IMR-90 (cell line): ENCODE measurements at regions not wholly inside any gene's neighbourhood (a gene's known extent, or its start where the extent isn't known, plus 50 kb on each side); places are given as distances from the start of the nearest gene placed in this dataset.
A peak's percentile ranks its signal among the peaks of the same experiment; 100 is the strongest.

ENCODE experiments used
- ATAC-seq: fragments of 200-7000 bp; cut with Tn5 transposase; 2 replicates; pipeline ENCODE4 v1.9.1; 2020; ENCODE audit warnings: low read depth, mild to moderate bottlenecking, moderate library complexity
- BruUV-seq: library from RNA; stranded (reverse); fragments of 400-500 nt; replicated peaks from 2 replicates; lab custom pipeline; 2021; lab: Mats Ljungman, UMichigan
- CTCF ChIA-PET: fragments of 300-600 bp; formaldehyde crosslinking; extraction: SDS; loops from one replicate; lab custom pipeline; 2021; ENCODE audit warnings: antibody characterized with exemption; lab: Yijun Ruan, JAX
- POLR2A ChIA-PET: fragments of 300-600 bp; sonication (Branson Sonifier 250); formaldehyde crosslinking; loops from one replicate; lab custom pipeline; 2022; ENCODE audit warnings: antibody characterized with exemption; ENCODE audit not compliant: unreplicated experiment; lab: Charles Lee
- DNase-seq: peaks from one replicate; pipeline ENCODE4 v3.0.0; 2013
- H2AFZ ChIP-seq: replicated peaks from 2 replicates; pipeline ENCODE3; 2013; ENCODE audit warnings: low read length, mild to moderate bottlenecking; ENCODE audit not compliant: poor library complexity
- H2AK5ac ChIP-seq: 2 replicates; pipeline ENCODE4 v1.6.1; 2013; ENCODE audit warnings: low read depth, low read length, inconsistent platforms
- H2AK9ac ChIP-seq: replicated peaks from 2 replicates; pipeline ENCODE3; 2013; ENCODE audit warnings: mild to moderate bottlenecking, low read depth, low read length, moderate library complexity; ENCODE audit not compliant: poor library complexity
- H2BK120ac ChIP-seq: 2 replicates; pipeline ENCODE4 v1.6.1; 2013; ENCODE audit warnings: low read depth, low read length, inconsistent platforms
- H2BK15ac ChIP-seq: 3 replicates; pipeline ENCODE4 v1.6.1; 2013; ENCODE audit warnings: low read depth, low read length, inconsistent platforms
- H2BK20ac ChIP-seq: 2 replicates; pipeline ENCODE4 v1.6.1; 2013; ENCODE audit warnings: low read depth, mild to moderate bottlenecking, inconsistent platforms, low read length, moderate library complexity
- H2BK5ac ChIP-seq: 2 replicates; pipeline ENCODE4 v1.6.1; 2013; ENCODE audit warnings: mild to moderate bottlenecking, low read depth, low read length, inconsistent platforms; ENCODE audit not compliant: poor library complexity, severe bottlenecking
- H3K14ac ChIP-seq: replicated peaks from 2 replicates; pipeline ENCODE4 v1.6.1; 2013; ENCODE audit warnings: low read depth, low read length, inconsistent platforms
- H3K18ac ChIP-seq: 2 replicates; pipeline ENCODE4 v1.6.1; 2013; ENCODE audit warnings: low read depth, low read length, control low read depth
- H3K23ac ChIP-seq: 2 replicates; pipeline ENCODE4 v1.6.1; 2013; ENCODE audit warnings: low read depth, low read length, inconsistent platforms
- H3K27ac ChIP-seq: 2 replicates; pipeline ENCODE4 v1.5.1; 2013; ENCODE audit warnings: mild to moderate bottlenecking, control low read depth, low read length; ENCODE audit not compliant: insufficient read depth
- H3K27me3 ChIP-seq: 2 replicates; pipeline ENCODE4 v1.6.1; 2013; ENCODE audit warnings: low read length; ENCODE audit not compliant: control insufficient read depth, insufficient read depth
- H3K36me3 ChIP-seq: 2 replicates; pipeline ENCODE4 v1.6.1; 2013; ENCODE audit warnings: low read length, mixed read lengths; ENCODE audit not compliant: control insufficient read depth, insufficient read depth
- H3K4ac ChIP-seq: 2 replicates; pipeline ENCODE4 v1.6.1; 2013; ENCODE audit warnings: low read depth, low read length, inconsistent platforms
- H3K4me1 ChIP-seq: 2 replicates; pipeline ENCODE4 v1.6.1; 2013; ENCODE audit warnings: low read length, mixed read lengths; ENCODE audit not compliant: control insufficient read depth, insufficient read depth
- H3K4me2 ChIP-seq: 2 replicates; pipeline ENCODE4 v1.6.1; 2013; ENCODE audit warnings: low read depth, mild to moderate bottlenecking, control low read depth, low read length, moderate library complexity
- H3K4me3 ChIP-seq: 2 replicates; pipeline ENCODE4 v1.5.1; 2013; ENCODE audit warnings: low read depth, mild to moderate bottlenecking, control low read depth, low read length, moderate library complexity; ENCODE audit not compliant: insufficient read depth
- H3K56ac ChIP-seq: 2 replicates; pipeline ENCODE4 v1.6.1; 2013; ENCODE audit warnings: low read length, inconsistent platforms; ENCODE audit not compliant: insufficient read depth; ENCODE audit errors: extremely low read depth
- H3K79me1 ChIP-seq, 2 experiments: 2 replicates each; pipeline ENCODE4 v1.6.1; 2013; ENCODE audit warnings: low read length in 2 of 2, inconsistent platforms in 1 of 2, low read depth in 1 of 2
- H3K9ac ChIP-seq: 2 replicates; pipeline ENCODE4 v1.6.1; 2013; ENCODE audit warnings: low read depth, low read length, control low read depth
- H3K9me1 ChIP-seq: 2 replicates; pipeline ENCODE4 v1.6.1; 2013; ENCODE audit warnings: low read length, inconsistent platforms; ENCODE audit not compliant: insufficient read depth
- H3K9me3 ChIP-seq: 2 replicates; pipeline ENCODE4 v1.6.1; 2013; ENCODE audit warnings: low read length; ENCODE audit not compliant: control insufficient read depth, insufficient read depth
- H4K20me1 ChIP-seq: 2 replicates; pipeline ENCODE4 v1.6.1; 2013; ENCODE audit warnings: low read length, inconsistent platforms; ENCODE audit not compliant: insufficient read depth
- H4K5ac ChIP-seq: 2 replicates; pipeline ENCODE4 v1.6.1; 2013; ENCODE audit warnings: mild to moderate bottlenecking, low read depth, low read length, control low read depth
- H4K8ac ChIP-seq, 2 experiments: 2 replicates each; pipeline ENCODE4 v1.6.1; 2013; ENCODE audit warnings: low read depth in 2 of 2, low read length in 2 of 2, control low read depth in 1 of 2, inconsistent platforms in 1 of 2
- H4K91ac ChIP-seq: 2 replicates; pipeline ENCODE4 v1.6.1; 2013; ENCODE audit warnings: low read depth, low read length, inconsistent platforms; ENCODE audit not compliant: insufficient read depth
- BHLHE40 ChIP-seq: fragments of 150-350 bp; IDR thresholded peaks from 2 replicates; pipeline ENCODE4 v1.6.1; 2016; ENCODE audit warnings: mild to moderate bottlenecking, low read depth, low read length
- CEBPB ChIP-seq: IDR thresholded peaks from 2 replicates; pipeline ENCODE4 v1.6.1; 2012; ENCODE audit warnings: low read depth, low read length, improper control_type of control experiment
- FOS ChIP-seq: fragments of 150-350 bp; IDR thresholded peaks from 2 replicates; pipeline ENCODE4 v1.6.1; 2016; ENCODE audit warnings: low read depth, low read length
- MAFK ChIP-seq: IDR thresholded peaks from 2 replicates; pipeline ENCODE4 v1.6.1; 2012; ENCODE audit warnings: low read depth, low read length, improper control_type of control experiment
- MAZ ChIP-seq: IDR thresholded peaks from 2 replicates; pipeline ENCODE4 v1.6.1; 2012; ENCODE audit warnings: low read depth, mild to moderate bottlenecking, low read length, improper control_type of control experiment, moderate library complexity, borderline replicate concordance
- NFE2L2 ChIP-seq: fragments of 150-350 bp; IDR thresholded peaks from 2 replicates; pipeline ENCODE4 v1.6.1; 2016; ENCODE audit warnings: low read depth, mild to moderate bottlenecking, low read length
- RCOR1 ChIP-seq: IDR thresholded peaks from 2 replicates; pipeline ENCODE4 v1.6.1; 2012; ENCODE audit warnings: mild to moderate bottlenecking, low read length, improper control_type of control experiment; ENCODE audit not compliant: insufficient replicate concordance
- SMC3 ChIP-seq: fragments of 150-350 bp; IDR thresholded peaks from 2 replicates; pipeline ENCODE4 v1.6.1; 2016; ENCODE audit warnings: low read depth, mild to moderate bottlenecking, antibody characterized with exemption, low read length, moderate library complexity
- WGBS, 2 experiments: methylation state at CpG; one replicate each; pipeline versions ENCODE4 v1.1.5 to v1.1.7; 2013; ENCODE audit warnings: missing lambda C conversion rate in 2 of 2; ENCODE audit not compliant: insufficient read length in 1 of 2; ENCODE audit errors: extremely low coverage in 2 of 2; 5-methylcytosine and 5-hydroxymethylcytosine counted together
- dilution Hi-C: fragments of 300-500 bp; cut with HindIII; formaldehyde crosslinking; loops from one replicate; pipeline ENCODE4 v1.14.3; 2018; ENCODE audit warnings: low sequenced_read_pairs; ENCODE audit not compliant: unreplicated experiment
- in situ Hi-C: fragments of 300-500 bp; cut with MboI; formaldehyde crosslinking; loops from 3 replicates; pipeline ENCODE4 v1.14.3; 2019; ENCODE audit warnings: low sequenced_read_pairs, inconsistent platforms, mixed read lengths
- intact Hi-C: fragments of 100-400 bp; cut with micrococcal nuclease; formaldehyde crosslinking; loops from 2 replicates; pipeline ENCODE4 v1.10.0; 2022
- TF ChIP-seq, protein P1 (sequence below): fragments of 150-350 bp; IDR thresholded peaks from 2 replicates; pipeline ENCODE4 v1.6.1; 2017; ENCODE audit warnings: mild to moderate bottlenecking, antibody characterized with exemption, low read length, low read depth

DNA sequence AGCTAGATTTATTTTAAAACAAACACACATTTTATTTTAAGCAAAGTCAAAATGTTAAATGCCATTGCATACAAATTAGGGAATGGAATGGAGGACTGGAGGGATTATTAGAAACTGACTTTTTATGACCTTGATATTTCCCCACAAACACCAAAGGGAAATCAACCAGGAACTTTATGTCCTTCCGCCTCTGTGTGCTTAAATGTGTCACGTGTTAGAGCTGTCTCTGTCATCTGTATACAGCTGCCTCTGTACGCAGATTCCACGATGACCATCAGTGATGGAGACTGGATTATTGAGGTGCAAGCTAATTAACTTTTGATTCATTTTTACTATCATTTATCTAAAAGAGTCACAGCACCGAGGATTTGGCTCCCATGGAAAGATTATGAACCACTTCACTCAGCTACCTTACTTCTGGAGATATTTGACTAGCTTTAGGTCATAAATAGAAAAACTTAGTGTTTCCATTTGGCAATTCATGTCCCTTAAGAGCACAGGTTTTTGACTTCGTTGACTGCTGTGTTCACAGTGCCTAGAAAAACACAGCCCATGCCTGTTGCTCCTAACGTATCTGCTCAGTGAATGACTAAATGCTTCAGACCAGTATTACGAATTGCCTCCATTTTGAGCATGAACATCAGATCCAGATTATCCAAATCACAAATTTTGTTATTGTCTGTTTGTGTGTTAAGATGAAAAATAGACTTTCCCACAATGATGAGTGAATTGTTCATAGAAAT, 1048.1 kb downstream of the MCTP2 start (continued):
- no peak for TF ChIP-seq SMC3
- no peak for TF ChIP-seq MAZ
- TF ChIP-seq RCOR1, result no peak
- no peak for TF ChIP-seq FOS
- TF ChIP-seq NFE2L2, result no peak
- no peak for TF ChIP-seq BHLHE40
- no peak for TF ChIP-seq MAFK

DNA sequence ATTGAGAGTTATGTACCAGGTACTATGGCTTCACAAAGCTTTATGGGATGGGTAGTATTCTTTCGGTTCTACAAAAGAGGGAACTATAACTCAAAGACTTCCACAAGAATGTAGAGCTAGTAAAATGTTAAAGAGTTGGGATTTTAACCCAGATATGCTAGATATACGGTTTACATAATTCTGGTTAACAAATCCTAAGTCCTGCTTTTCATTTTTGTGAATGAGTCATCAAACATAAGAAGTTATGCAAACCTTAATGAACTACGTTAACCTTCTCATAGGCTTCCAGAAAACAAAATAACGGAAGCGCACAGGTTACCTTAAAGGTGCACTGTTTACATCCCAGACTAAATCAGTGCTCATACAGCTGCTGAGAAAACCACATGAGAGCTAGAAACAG, 1049.3 kb downstream of the MCTP2 start:
- in situ Hi-C loops, result no loop called here
- no peak for TF ChIP-seq MAFK
- peak; percentile 4; the same call in 1 of the 2 replicates for TF ChIP-seq CEBPB
- no peak for TF ChIP-seq SMC3
- TF ChIP-seq, protein P1, sequence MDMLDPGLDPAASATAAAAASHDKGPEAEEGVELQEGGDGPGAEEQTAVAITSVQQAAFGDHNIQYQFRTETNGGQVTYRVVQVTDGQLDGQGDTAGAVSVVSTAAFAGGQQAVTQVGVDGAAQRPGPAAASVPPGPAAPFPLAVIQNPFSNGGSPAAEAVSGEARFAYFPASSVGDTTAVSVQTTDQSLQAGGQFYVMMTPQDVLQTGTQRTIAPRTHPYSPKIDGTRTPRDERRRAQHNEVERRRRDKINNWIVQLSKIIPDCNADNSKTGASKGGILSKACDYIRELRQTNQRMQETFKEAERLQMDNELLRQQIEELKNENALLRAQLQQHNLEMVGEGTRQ, result no peak
- peak; percentile 43; the same call in 1 of the 2 replicates for TF ChIP-seq FOS
- peaks cover 16% of the 10 kb centered on the region for H3K4me1 ChIP-seq
- no peak overlapping the region for H3K4ac ChIP-seq
- H3K27ac ChIP-seq, result no peak overlapping the region
- no peaks in the 10 kb centered on the region for H3K27me3 ChIP-seq
- H3K4me2 ChIP-seq, result no peak overlapping the region
- H2AK9ac ChIP-seq, result no peak overlapping the region
- H2AK5ac ChIP-seq, result no peak overlapping the region
- no peak overlapping the region for H2BK120ac ChIP-seq
- 0 out of 2 replicates have a peak, but pooled peaks cover 6% of the 10 kb centered on the region for H3K9me1 ChIP-seq
- no peak overlapping the region; the same call in 1 of the 2 replicates for H4K5ac ChIP-seq
- 0 out of 2 replicates have a peak overlapping the region, but pooled peaks have one; percentile 17 for H4K91ac ChIP-seq
- no peaks in the 10 kb centered on the region for H3K79me1 ChIP-seq
- no peak overlapping the region for H2BK15ac ChIP-seq
- H3K36me3 ChIP-seq, result no peaks in the 10 kb centered on the region
- H3K56ac ChIP-seq, result no peak overlapping the region
- H2BK5ac ChIP-seq, result no peak overlapping the region
- H3K18ac ChIP-seq, result no peak overlapping the region
- H3K14ac ChIP-seq, result no peak overlapping the region
- no peak for ATAC-seq
- ChIA-PET CTCF (interaction anchor here (2.1 kb wide), 1 partner anchor 256 kb away, joined by 6 read pairs; no protein-coding TSS in a partner anchor), POLR2A (no interaction called here)
- dilution Hi-C loops, result no loop called here
- intact Hi-C loops, result loop anchor here (10.0 kb wide), 2 partner anchors 564 to 894 kb away; no protein-coding TSS in a partner anchor
- no CpG with 5 or more reads among the region's 5 CpGs for WGBS, 2 experiments
- H3K4me3 ChIP-seq, result no peak overlapping the region
- no peak overlapping the region for H3K9ac ChIP-seq
- no peak for DNase-seq
- no peaks in the 10 kb centered on the region for H4K20me1 ChIP-seq
- H3K9me3 ChIP-seq, result no peaks in the 10 kb centered on the region
- H3K23ac ChIP-seq, result no peak overlapping the region
- no peak overlapping the region for H2AFZ ChIP-seq
- H2BK20ac ChIP-seq, result no peak overlapping the region
- BruUV-seq, result no TSS peak
- no peak overlapping the region for H4K8ac ChIP-seq
